Bronchial epithelial cell (primary cell): ENCODE measurements at regions not wholly inside any gene's neighbourhood (a gene's known extent, or its start where the extent isn't known, plus 50 kb on each side); places are given as distances from the start of the nearest gene placed in this dataset.
A peak's percentile ranks its signal among the peaks of the same experiment; 100 is the strongest.

Experiments
- DNase-seq: peaks from one replicate; pipeline ENCODE4 v3.0.0-alpha.2; 2010; ENCODE audit warnings: low read depth
- FAIRE-seq: peaks from 2 replicates; lab custom pipeline; 2011; peaks lifted over from hg19 to GRCh38; lab: Jason Lieb, UNC
- H3K27me3 ChIP-seq: 2 replicates; pipeline ENCODE4 v1.5.1; 2011; ENCODE audit warnings: low read length; ENCODE audit not compliant: control insufficient read depth, insufficient read depth
- H3K36me3 ChIP-seq: 2 replicates; pipeline ENCODE4 v1.5.1; 2011; ENCODE audit warnings: low read length; ENCODE audit not compliant: control insufficient read depth, insufficient read depth
- H3K4me3 ChIP-seq: 2 replicates; pipeline ENCODE4 v1.5.1; 2011; ENCODE audit warnings: mild to moderate bottlenecking, low read depth, low read length, control low read depth
- CTCF ChIP-seq: IDR thresholded peaks from 2 replicates; pipeline ENCODE4 v1.5.1; 2011; ENCODE audit warnings: mild to moderate bottlenecking, moderate library complexity, low read length, control low read depth, inconsistent platforms; ENCODE audit not compliant: insufficient read depth, severe bottlenecking

GRCh38 chr4:180542445-180543100 is 1700.6 kb upstream of the TENM3 start:
- no peaks in the 10 kb centered on the region for H3K36me3 ChIP-seq
- TF ChIP-seq CTCF: no peak
- no peak for FAIRE-seq
- DNase-seq: peak; percentile 36
- H3K27me3 ChIP-seq: no peaks in the 10 kb centered on the region
- H3K4me3 ChIP-seq: no peak overlapping the region

GRCh38 chr4:180550106-180550505 is 1693.1 kb upstream of the TENM3 start:
- FAIRE-seq (no peak), DNase-seq (no peak)
- no peak for TF ChIP-seq CTCF

GRCh38 chr4:180557348-180557747 is 1685.9 kb upstream of the TENM3 start:
- no peaks in the 10 kb centered on the region for H3K36me3 ChIP-seq
- no peak for TF ChIP-seq CTCF
- H3K27me3 ChIP-seq: no peaks in the 10 kb centered on the region
- FAIRE-seq (no peak), DNase-seq (no peak)
- H3K4me3 ChIP-seq: no peak overlapping the region

More at GRCh38 chr4:180550106-180550505, 1693.1 kb upstream of the TENM3 start:
- Histone ChIP-seq H3K36me3 (no peaks in the 10 kb centered on the region), H3K4me3 (no peak overlapping the region), H3K27me3 (no peaks in the 10 kb centered on the region)

GRCh38 chr4:180557950-180558349 is 1685.3 kb upstream of the TENM3 start:
- no peak overlapping the region for H3K4me3 ChIP-seq
- DNase-seq (no peak), FAIRE-seq (no peak)
- no peaks in the 10 kb centered on the region for H3K27me3 ChIP-seq
- TF ChIP-seq CTCF: no peak
- H3K36me3 ChIP-seq: no peaks in the 10 kb centered on the region

GRCh38 chr4:180558427-180558826 is 1684.8 kb upstream of the TENM3 start:
- TF ChIP-seq CTCF: no peak
- Histone ChIP-seq H3K36me3 (no peaks in the 10 kb centered on the region), H3K27me3 (no peaks in the 10 kb centered on the region), H3K4me3 (no peak overlapping the region)
- FAIRE-seq (no peak), DNase-seq (no peak)

GRCh38 chr4:180560896-180561295 is 1682.3 kb upstream of the TENM3 start:
- DNase-seq: peak; percentile 9
- H3K36me3 ChIP-seq: no peaks in the 10 kb centered on the region
- no peak overlapping the region for H3K4me3 ChIP-seq
- H3K27me3 ChIP-seq: no peaks in the 10 kb centered on the region
- FAIRE-seq: no peak
- TF ChIP-seq CTCF: no peak
